Uterus (tissue), 3 donors: ENCODE measurements at regions not wholly inside any gene's neighbourhood (a gene's known extent, or its start where the extent isn't known, plus 50 kb on each side); places are given as distances from the start of the nearest gene placed in this dataset.
"Not testable (repeated sequence)": the region's sequence is repeated elsewhere in the genome, so short reads cannot be mapped to it uniquely, and the experiment has no call there.

Experiments used
- DNase-seq, 2 donors: peaks; one replicate each; pipeline ENCODE4 v3.0.0-alpha.2; 2019 to 2020
- H3K27ac ChIP-seq, 2 donors: fragments of 200-600 bp; sonication (generic); 1 replicate in 1 of 2; 2 replicates in 1 of 2; pipeline ENCODE4 v1.5.1; 2016 to 2018
- H3K27me3 ChIP-seq, 2 donors: fragments of 200-600 bp; sonication (generic); one replicate each; pipeline ENCODE4 v1.5.1; 2018 to 2019; ENCODE audit warnings: control low read depth in 1 of 2
- H3K36me3 ChIP-seq, 2 donors: fragments of 200-600 bp; sonication (generic); one replicate each; pipeline ENCODE4 v1.5.1; 2019; ENCODE audit warnings: control low read depth in 1 of 2
- H3K4me1 ChIP-seq, 2 donors: fragments of 200-600 bp; sonication (generic); one replicate each; pipeline ENCODE4 v1.5.1; 2018 to 2019; ENCODE audit warnings: control low read depth in 1 of 2
- H3K4me3 ChIP-seq, 2 donors: fragments of 200-600 bp; sonication (generic); 1 replicate in 1 of 2; 2 replicates in 1 of 2; pipeline ENCODE4 v1.5.1; 2018 to 2019; ENCODE audit warnings: mild to moderate bottlenecking in 1 of 2
- H3K9me3 ChIP-seq, 2 donors: fragments of 200-600 bp; sonication (generic); one replicate each; pipeline ENCODE4 v1.5.1; 2019; ENCODE audit warnings: control low read depth in 1 of 2
- CTCF ChIP-seq, 4 experiments: fragments of 200-600 bp in 2 of 4; fragments of 450-650 bp in 2 of 4; sonication (generic) in 2 of 4; IDR thresholded peaks; one replicate each; pipeline ENCODE4 v1.5.1; 2016 to 2019; ENCODE audit warnings: antibody characterized with exemption in 4 of 4, mild to moderate bottlenecking in 2 of 4, moderate library complexity in 1 of 4
- POLR2A ChIP-seq, 2 donors: fragments of 450-650 bp; IDR thresholded peaks; one replicate each; pipeline ENCODE4 v1.6.1; 2016; ENCODE audit warnings: antibody characterized with exemption in 2 of 2, mild to moderate bottlenecking in 1 of 2, moderate library complexity in 1 of 2
- intact Hi-C: fragments of 100-400 bp; cut with DNase I; formaldehyde crosslinking; loops from one replicate; pipeline ENCODE4 v1.15.1; 2023; ENCODE audit warnings: low total_unique reads
- donor health status: DM: yes; HTN: yes; CAD: no.

DNA sequence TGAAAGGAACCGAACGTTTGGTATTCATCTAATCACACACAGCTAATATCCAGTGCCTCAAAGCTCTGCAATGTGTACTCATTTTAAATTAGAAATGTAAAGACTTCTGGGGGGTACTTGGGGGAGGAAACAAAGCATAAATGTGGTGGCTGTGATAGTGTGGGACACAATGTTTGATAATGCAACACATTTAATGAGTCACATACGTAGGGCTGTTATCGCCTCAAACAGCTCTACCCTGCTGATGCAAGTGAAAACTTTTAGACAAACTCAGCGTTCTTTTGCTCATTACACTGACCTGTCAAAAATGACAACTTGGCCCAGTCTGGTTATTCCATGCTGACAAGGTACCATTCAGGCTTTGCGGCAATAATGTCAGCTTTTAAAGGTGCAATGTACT lies 1227.1 kb upstream of the CELF4 start:
- DNase-seq = no peak
- H3K9me3 ChIP-seq = no peaks in the 10 kb centered on the region
- H3K36me3 ChIP-seq = no peaks in the 10 kb centered on the region
- H3K4me3 ChIP-seq = no peak overlapping the region
- no peaks in the 10 kb centered on the region for H3K4me1 ChIP-seq
- intact Hi-C loops = no loop called here
- TF ChIP-seq POLR2A (IDR thresholded peaks at IDR 0.05) (no peak), CTCF (IDR thresholded peaks at IDR 0.05) (no peak)
- no peak overlapping the region for H3K27ac ChIP-seq
- no peaks in the 10 kb centered on the region for H3K27me3 ChIP-seq

GRCh38 chr18:38790786-38791185 lies 1225.2 kb upstream of the CELF4 start:
- no peak for DNase-seq
- Histone ChIP-seq H3K4me3 (no peak overlapping the region), H3K36me3 (no peaks in the 10 kb centered on the region), H3K27me3 (no peaks in the 10 kb centered on the region), H3K27ac (no peak overlapping the region), H3K9me3 (no peaks in the 10 kb centered on the region), H3K4me1 (no peaks in the 10 kb centered on the region)
- TF ChIP-seq POLR2A (IDR thresholded peaks at IDR 0.05) = no peak
- no peak for TF ChIP-seq CTCF (IDR thresholded peaks at IDR 0.05)
- intact Hi-C loops = no loop called here

GRCh38 chr18:38790303-38790702 lies 1224.7 kb upstream of the CELF4 start:
- intact Hi-C loops = no loop called here
- Histone ChIP-seq H3K4me3 (no peak overlapping the region), H3K4me1 (no peaks in the 10 kb centered on the region), H3K27me3 (no peaks in the 10 kb centered on the region), H3K9me3 (no peaks in the 10 kb centered on the region), H3K36me3 (no peaks in the 10 kb centered on the region), H3K27ac (no peak overlapping the region)
- no peak for TF ChIP-seq CTCF (IDR thresholded peaks at IDR 0.05)
- no peak for TF ChIP-seq POLR2A (IDR thresholded peaks at IDR 0.05)
- DNase-seq = no peak

DNA sequence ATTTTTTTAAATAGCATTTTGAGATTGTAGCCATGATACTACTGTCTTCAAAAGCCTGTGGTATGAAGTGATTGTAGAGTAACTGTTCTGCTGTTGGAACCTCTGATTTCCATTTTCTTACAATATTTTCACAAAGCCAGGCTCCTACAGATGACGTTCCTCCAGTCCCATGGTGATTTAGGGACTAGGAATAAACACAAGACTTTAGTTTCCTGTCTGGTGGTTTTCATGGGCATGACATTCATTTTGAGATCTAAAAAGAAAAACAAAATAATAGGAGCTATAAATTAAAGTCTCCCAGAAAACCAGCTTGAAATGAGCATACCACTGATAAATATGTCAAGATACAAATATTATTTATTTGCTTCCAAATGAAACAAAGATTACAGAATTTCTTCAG lies 1223.5 kb upstream of the CELF4 start:
- no peak for DNase-seq
- TF ChIP-seq POLR2A (IDR thresholded peaks at IDR 0.05) (no peak), CTCF (IDR thresholded peaks at IDR 0.05) (no peak)

GRCh38 chr18:38786906-38787305 lies 1221.3 kb upstream of the CELF4 start:
- Histone ChIP-seq H3K27ac (no peak overlapping the region), H3K27me3 (no peaks in the 10 kb centered on the region), H3K36me3 (no peaks in the 10 kb centered on the region), H3K4me1 (no peaks in the 10 kb centered on the region), H3K9me3 (no peaks in the 10 kb centered on the region), H3K4me3 (no peak overlapping the region)
- intact Hi-C loops = no loop called here
- TF ChIP-seq POLR2A (IDR thresholded peaks at IDR 0.05) (no peak), CTCF (IDR thresholded peaks at IDR 0.05) (no peak)
- no peak for DNase-seq

More for the DNA sequence above, 1223.5 kb upstream of the CELF4 start:
- H3K36me3 ChIP-seq = no peaks in the 10 kb centered on the region
- intact Hi-C loops = no loop called here
- no peak overlapping the region for H3K4me3 ChIP-seq
- H3K27ac ChIP-seq = no peak overlapping the region
- no peaks in the 10 kb centered on the region for H3K9me3 ChIP-seq
- H3K4me1 ChIP-seq = no peaks in the 10 kb centered on the region
- no peaks in the 10 kb centered on the region for H3K27me3 ChIP-seq

DNA sequence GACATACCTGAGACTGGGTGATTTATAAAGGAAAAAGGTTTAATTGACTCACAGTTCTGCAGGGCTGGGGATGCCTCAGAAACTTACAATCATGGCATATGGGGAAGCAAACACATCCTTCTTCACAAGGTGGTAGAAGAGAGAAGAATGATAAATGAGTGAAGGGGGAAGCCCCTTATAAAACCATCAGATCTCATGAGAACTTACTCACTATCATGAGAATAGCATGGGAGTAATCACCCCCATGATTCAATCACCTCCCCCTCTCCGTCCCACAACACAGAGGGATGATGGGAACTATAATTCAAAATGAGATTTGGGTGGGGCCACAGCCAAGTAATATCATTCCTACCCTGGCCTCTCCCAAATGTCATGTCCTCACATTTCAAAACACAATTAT lies 1206.0 kb upstream of the CELF4 start:
- H3K36me3 ChIP-seq, intact Hi-C loops, H3K4me3 ChIP-seq, DNase-seq, H3K9me3 ChIP-seq, H3K27ac ChIP-seq, H3K4me1 ChIP-seq, H3K27me3 ChIP-seq: not testable (repeated sequence)
